ENCODE measurements at regions not wholly inside any gene's neighbourhood (a gene's known extent, or its start where the extent isn't known, plus 50 kb on each side); places are given as distances from the start of the nearest gene placed in this dataset.
"Not testable (repeated sequence)": the region's sequence is repeated elsewhere in the genome, so short reads cannot be mapped to it uniquely, and the experiment has no call there.

- intact Hi-C loops (cut with micrococcal nuclease) = no loop called here
Measured at GRCh38 chr5:143592648-143593047, 189.2 kb upstream of the NR3C1 start.

- intact Hi-C loops (cut with micrococcal nuclease) = no loop called here
Measured at GRCh38 chr5:143588933-143589662, 185.6 kb upstream of the NR3C1 start.

GRCh38 chr5:143588121-143588520 is 184.6 kb upstream of the NR3C1 start:
- intact Hi-C loops (cut with micrococcal nuclease) = not testable (repeated sequence)

GRCh38 chr5:143586781-143587362 is 183.4 kb upstream of the NR3C1 start:
- intact Hi-C loops (cut with micrococcal nuclease) = no loop called here

- intact Hi-C loops (cut with micrococcal nuclease) = no loop called here
Measured at GRCh38 chr5:143585970-143586369, 182.5 kb upstream of the NR3C1 start.

GRCh38 chr5:143583409-143583808 is 179.9 kb upstream of the NR3C1 start:
- intact Hi-C loops (cut with micrococcal nuclease) = no loop called here

- intact Hi-C loops (cut with micrococcal nuclease) = no loop called here
Measured at GRCh38 chr5:143582869-143583268, 179.4 kb upstream of the NR3C1 start.

- intact Hi-C loops (cut with micrococcal nuclease) = no loop called here
Measured at GRCh38 chr5:143582176-143582575, 178.7 kb upstream of the NR3C1 start.

- intact Hi-C loops (cut with micrococcal nuclease) = no loop called here
Measured at GRCh38 chr5:143581649-143582048, 178.2 kb upstream of the NR3C1 start.

GRCh38 chr5:143581147-143581546 is 177.7 kb upstream of the NR3C1 start:
- intact Hi-C loops (cut with micrococcal nuclease) = no loop called here

- intact Hi-C loops (cut with micrococcal nuclease) = no loop called here
Measured at GRCh38 chr5:143576711-143577484, 173.4 kb upstream of the NR3C1 start.

- intact Hi-C loops (cut with micrococcal nuclease) = no loop called here
Measured at GRCh38 chr5:143575286-143575685, 171.8 kb upstream of the NR3C1 start.

GRCh38 chr5:143574236-143574635 is 170.8 kb upstream of the NR3C1 start:
- intact Hi-C loops (cut with micrococcal nuclease) = no loop called here

GRCh38 chr5:143573568-143574170 is 170.2 kb upstream of the NR3C1 start:
- intact Hi-C loops (cut with micrococcal nuclease) = no loop called here

- intact Hi-C loops (cut with micrococcal nuclease) = no loop called here
Measured at GRCh38 chr5:143572671-143573070, 169.2 kb upstream of the NR3C1 start.

GRCh38 chr5:143571642-143572624 is 168.4 kb upstream of the NR3C1 start:
- intact Hi-C loops (cut with micrococcal nuclease) = no loop called here

- intact Hi-C loops (cut with micrococcal nuclease) = no loop called here
Measured at GRCh38 chr5:143570989-143571388, 167.5 kb upstream of the NR3C1 start.

- intact Hi-C loops (cut with micrococcal nuclease) = no loop called here
Measured at GRCh38 chr5:143569722-143570567, 166.5 kb upstream of the NR3C1 start.

- intact Hi-C loops (cut with micrococcal nuclease) = no loop called here
Measured at GRCh38 chr5:143569213-143569701, 165.8 kb upstream of the NR3C1 start.

All from T-helper 2 cell treated with Interferon-gamma antibody and Interleukin-4, amounts not matched to agents 100 ng/mL and 5 ng/mL, for 36 hours (primary cell).